Left lobe of liver (tissue), 2 donors: ENCODE measurements at regions not wholly inside any gene's neighbourhood (a gene's known extent, or its start where the extent isn't known, plus 50 kb on each side); places are given as distances from the start of the nearest gene placed in this dataset.
"Not testable (repeated sequence)": the region's sequence is repeated elsewhere in the genome, so short reads cannot be mapped to it uniquely, and the experiment has no call there.

ENCODE experiments used
- ATAC-seq: fragments of 200-7000 bp; cut with Tn5 transposase; one replicate; pipeline ENCODE4 v1.9.1; 2020; ENCODE audit warnings: mild to moderate bottlenecking, moderate library complexity
- DNase-seq: peaks from one replicate; pipeline ENCODE4 v3.0.0-alpha.2; 2020; ENCODE audit warnings: low spot score
- donor health status: DM: no; HTN: no; CAD: no; lungs with moderate emphysema.
- donor health status: DM: no; HTN: yes; CAD: no.

- no peak for DNase-seq
Observed at GRCh38 chr1:234773936-234774677, 164.1 kb upstream of the IRF2BP2 start.

GRCh38 chr1:234772345-234773147 lies 162.6 kb upstream of the IRF2BP2 start:
- ATAC-seq: peak; percentile 55
- DNase-seq: peak; percentile 51

More at GRCh38 chr1:234773936-234774677, 164.1 kb upstream of the IRF2BP2 start:
- ATAC-seq: no peak

GRCh38 chr1:234771642-234772344 lies 161.8 kb upstream of the IRF2BP2 start:
- DNase-seq (no peak), ATAC-seq (no peak)

GRCh38 chr1:234770924-234771540 lies 161.1 kb upstream of the IRF2BP2 start:
- DNase-seq: no peak
- no peak for ATAC-seq

- no peak for DNase-seq
- ATAC-seq: no peak
Observed at GRCh38 chr1:234769986-234770795, 160.2 kb upstream of the IRF2BP2 start.

- DNase-seq: no peak
- no peak for ATAC-seq
Observed at GRCh38 chr1:234769284-234769985, 159.5 kb upstream of the IRF2BP2 start.

GRCh38 chr1:234768569-234769283 lies 158.7 kb upstream of the IRF2BP2 start:
- DNase-seq: peak; percentile 35
- ATAC-seq: no peak

GRCh38 chr1:234768171-234768568 lies 158.2 kb upstream of the IRF2BP2 start:
- ATAC-seq (no peak), DNase-seq (no peak)

GRCh38 chr1:234765672-234766071 lies 155.7 kb upstream of the IRF2BP2 start:
- peak; percentile 54 for ATAC-seq
- no peak for DNase-seq

- DNase-seq (no peak), ATAC-seq (no peak)
Observed at GRCh38 chr1:234765181-234765580, 155.2 kb upstream of the IRF2BP2 start.

GRCh38 chr1:234763910-234764309 lies 153.9 kb upstream of the IRF2BP2 start:
- DNase-seq: no peak
- no peak for ATAC-seq

GRCh38 chr1:234763367-234763766 lies 153.4 kb upstream of the IRF2BP2 start:
- DNase-seq (no peak), ATAC-seq (no peak)

GRCh38 chr1:234762127-234762526 lies 152.1 kb upstream of the IRF2BP2 start:
- ATAC-seq, DNase-seq: not testable (repeated sequence)

- ATAC-seq: no peak
- DNase-seq: no peak
Observed at GRCh38 chr1:234760303-234760723, 150.3 kb upstream of the IRF2BP2 start.

GRCh38 chr1:234759888-234760287 lies 149.9 kb upstream of the IRF2BP2 start:
- ATAC-seq (no peak), DNase-seq (no peak)

- no peak for DNase-seq
- ATAC-seq: no peak
Observed at GRCh38 chr1:234758851-234759250, 148.9 kb upstream of the IRF2BP2 start.

GRCh38 chr1:234756857-234757256 lies 146.9 kb upstream of the IRF2BP2 start:
- ATAC-seq: no peak
- no peak for DNase-seq

GRCh38 chr1:234756066-234756774 lies 146.2 kb upstream of the IRF2BP2 start:
- DNase-seq (no peak), ATAC-seq (no peak)
